Ishikawa (cell line): ENCODE measurements at regions not wholly inside any gene's neighbourhood (a gene's known extent, or its start where the extent isn't known, plus 50 kb on each side); places are given as distances from the start of the nearest gene placed in this dataset.

Experiments used
- CREB1 ChIP-seq: IDR thresholded peaks from 2 replicates; pipeline ENCODE4 v1.6.1; 2012; ENCODE audit warnings: low read depth
- EGR1 ChIP-seq: IDR thresholded peaks from 2 replicates; pipeline ENCODE4 v1.6.1; 2012
- EP300 ChIP-seq: IDR thresholded peaks from 2 replicates; pipeline ENCODE4 v1.6.1; 2012; ENCODE audit warnings: borderline replicate concordance
- FOXM1 ChIP-seq: IDR thresholded peaks from 2 replicates; pipeline ENCODE4 v1.6.1; 2012; ENCODE audit warnings: low read depth, borderline replicate concordance
- MAX ChIP-seq: IDR thresholded peaks from 2 replicates; pipeline ENCODE4 v1.6.1; 2012
- NFIC ChIP-seq: IDR thresholded peaks from 2 replicates; pipeline ENCODE4 v1.6.1; 2012
- RAD21 ChIP-seq: IDR thresholded peaks from 2 replicates; pipeline ENCODE4 v1.6.1; 2012; ENCODE audit warnings: low read depth
- REST ChIP-seq: IDR thresholded peaks from 2 replicates; pipeline ENCODE4 v1.6.1; 2012; ENCODE audit warnings: low read depth, mild to moderate bottlenecking
- TCF12 ChIP-seq: IDR thresholded peaks from 2 replicates; pipeline ENCODE4 v1.6.1; 2012; ENCODE audit warnings: low read depth
- USF1 ChIP-seq: IDR thresholded peaks from 2 replicates; pipeline ENCODE4 v1.6.1; 2012
- YY1 ChIP-seq: IDR thresholded peaks from 2 replicates; pipeline ENCODE4 v1.6.1; 2012; ENCODE audit warnings: low read depth

GRCh38 chr2:239774933-239775622, 250.1 kb downstream of the NDUFA10 start:
- TF ChIP-seq RAD21 (no peak), EP300 (no peak), NFIC (no peak), FOXM1 (no peak), TCF12 (no peak), USF1 (no peak), MAX (no peak), REST (no peak), CREB1 (no peak), YY1 (no peak), EGR1 (no peak)
